ENCODE measurements at regions not wholly inside any gene's neighbourhood (a gene's known extent, or its start where the extent isn't known, plus 50 kb on each side); places are given as distances from the start of the nearest gene placed in this dataset.

GRCh38 chr6:78517399-78517798, 350.0 kb upstream of the IRAK1BP1 start:
- Histone ChIP-seq H3K4me2 (ENCODE audit: extremely low read depth, insufficient read depth, low read length) (no peak overlapping the region), H3K4me1 (ENCODE audit: control insufficient read depth, extremely low read depth, insufficient read depth, low read length) (no peaks in the 10 kb centered on the region), H3K9me3 (ENCODE audit: control insufficient read depth, insufficient read depth, low read depth, low read length) (no peaks in the 10 kb centered on the region), H3K9ac (ENCODE audit: insufficient read depth, low read length) (no peak overlapping the region), H4K20me1 (ENCODE audit: control insufficient read depth, extremely low read depth, insufficient read depth, low read length) (no peaks in the 10 kb centered on the region), H2AFZ (ENCODE audit: low read length) (no peak overlapping the region), H3K79me2 (ENCODE audit: control insufficient read depth, insufficient read depth, low read length) (no peaks in the 10 kb centered on the region), H3K4me3 (replicated peaks in 1 of 4; ENCODE audit: control extremely low read depth in 1 of 4, insufficient read depth in 1 of 4, low read depth in 3 of 4, low read length in 4 of 4) (no peak overlapping the region), H3K27ac (ENCODE audit: insufficient read depth, low read length) (no peak overlapping the region), H3K36me3 (ENCODE audit: control insufficient read depth, insufficient read depth, low read length) (no peaks in the 10 kb centered on the region), H3K27me3 (ENCODE audit: control insufficient read depth, insufficient read depth, low read length) (peaks cover 3% of the 10 kb centered on the region)
- no peak for TF ChIP-seq CTCF (conservative IDR thresholded peaks at IDR 0.05 in 1 of 2, IDR thresholded peaks at IDR 0.05 in 1 of 2; ENCODE audit: low read depth in 1 of 2, low read length in 2 of 2)
- no peak for TF ChIP-seq EZH2 (IDR thresholded peaks at IDR 0.05; ENCODE audit: low read length, missing control alignments)
- no peak for DNase-seq (ENCODE audit: low read depth in 2 of 2)

- H3K27me3 ChIP-seq (ENCODE audit: control insufficient read depth, insufficient read depth, low read length) = peaks cover 3% of the 10 kb centered on the region
- no peak for TF ChIP-seq CTCF (conservative IDR thresholded peaks at IDR 0.05 in 1 of 2, IDR thresholded peaks at IDR 0.05 in 1 of 2; ENCODE audit: low read depth in 1 of 2, low read length in 2 of 2)
- no peak for TF ChIP-seq EZH2 (IDR thresholded peaks at IDR 0.05; ENCODE audit: low read length, missing control alignments)
- no peak overlapping the region for H2AFZ ChIP-seq (ENCODE audit: low read length)
- no peaks in the 10 kb centered on the region for H3K79me2 ChIP-seq (ENCODE audit: control insufficient read depth, insufficient read depth, low read length)
- DNase-seq (ENCODE audit: low read depth in 2 of 2) = no peak
- H3K9ac ChIP-seq (ENCODE audit: insufficient read depth, low read length) = no peak overlapping the region
- no peak overlapping the region for H3K27ac ChIP-seq (ENCODE audit: insufficient read depth, low read length)
- H4K20me1 ChIP-seq (ENCODE audit: control insufficient read depth, extremely low read depth, insufficient read depth, low read length) = no peaks in the 10 kb centered on the region
- no peak overlapping the region for H3K4me3 ChIP-seq (replicated peaks in 1 of 4; ENCODE audit: control extremely low read depth in 1 of 4, insufficient read depth in 1 of 4, low read depth in 3 of 4, low read length in 4 of 4)
- no peak overlapping the region for H3K4me2 ChIP-seq (ENCODE audit: extremely low read depth, insufficient read depth, low read length)
- no peaks in the 10 kb centered on the region for H3K36me3 ChIP-seq (ENCODE audit: control insufficient read depth, insufficient read depth, low read length)
- H3K9me3 ChIP-seq (ENCODE audit: control insufficient read depth, insufficient read depth, low read depth, low read length) = no peaks in the 10 kb centered on the region
- no peaks in the 10 kb centered on the region for H3K4me1 ChIP-seq (ENCODE audit: control insufficient read depth, extremely low read depth, insufficient read depth, low read length)
Measured at GRCh38 chr6:78523622-78524021, 343.7 kb upstream of the IRAK1BP1 start.

- H3K4me1 ChIP-seq (ENCODE audit: control insufficient read depth, extremely low read depth, insufficient read depth, low read length) = no peaks in the 10 kb centered on the region
- no peaks in the 10 kb centered on the region for H3K9me3 ChIP-seq (ENCODE audit: control insufficient read depth, insufficient read depth, low read depth, low read length)
- no peaks in the 10 kb centered on the region for H3K36me3 ChIP-seq (ENCODE audit: control insufficient read depth, insufficient read depth, low read length)
- H4K20me1 ChIP-seq (ENCODE audit: control insufficient read depth, extremely low read depth, insufficient read depth, low read length) = no peaks in the 10 kb centered on the region
- no peak for DNase-seq (ENCODE audit: low read depth in 2 of 2)
- TF ChIP-seq EZH2 (IDR thresholded peaks at IDR 0.05; ENCODE audit: low read length, missing control alignments) (no peak), CTCF (conservative IDR thresholded peaks at IDR 0.05 in 1 of 2, IDR thresholded peaks at IDR 0.05 in 1 of 2; ENCODE audit: low read depth in 1 of 2, low read length in 2 of 2) (no peak)
- H2AFZ ChIP-seq (ENCODE audit: low read length) = no peak overlapping the region
- peaks cover 3% of the 10 kb centered on the region for H3K27me3 ChIP-seq (ENCODE audit: control insufficient read depth, insufficient read depth, low read length)
- no peak overlapping the region for H3K4me2 ChIP-seq (ENCODE audit: extremely low read depth, insufficient read depth, low read length)
- H3K79me2 ChIP-seq (ENCODE audit: control insufficient read depth, insufficient read depth, low read length) = no peaks in the 10 kb centered on the region
- H3K9ac ChIP-seq (ENCODE audit: insufficient read depth, low read length) = no peak overlapping the region
- H3K27ac ChIP-seq (ENCODE audit: insufficient read depth, low read length) = no peak overlapping the region
- H3K4me3 ChIP-seq (replicated peaks in 1 of 4; ENCODE audit: control extremely low read depth in 1 of 4, insufficient read depth in 1 of 4, low read depth in 3 of 4, low read length in 4 of 4) = no peak overlapping the region
Measured at GRCh38 chr6:78525976-78526375, 341.4 kb upstream of the IRAK1BP1 start.

All from fibroblast of lung (primary cell).